Colonic mucosa (tissue), 4 donors: ENCODE measurements at regions not wholly inside any gene's neighbourhood (a gene's known extent, or its start where the extent isn't known, plus 50 kb on each side); places are given as distances from the start of the nearest gene placed in this dataset.

Experiments used
- DNase-seq: peaks from one replicate; pipeline ENCODE4 v3.0.0-alpha.2; 2020
- H3K27ac ChIP-seq: fragments of 200-600 bp; one replicate; pipeline ENCODE4 v1.8.0; 2021
- H3K27me3 ChIP-seq: fragments of 200-600 bp; one replicate; pipeline ENCODE4 v1.8.0; 2021
- H3K36me3 ChIP-seq: fragments of 200-600 bp; one replicate; pipeline ENCODE4 v1.8.0; 2021
- H3K4me1 ChIP-seq: fragments of 200-600 bp; one replicate; pipeline ENCODE4 v1.8.0; 2021; ENCODE audit warnings: mild to moderate bottlenecking
- H3K4me3 ChIP-seq: fragments of 200-600 bp; one replicate; pipeline ENCODE4 v1.8.0; 2021
- H3K9ac ChIP-seq, 2 donors: one replicate each; pipeline ENCODE4 v1.7.0; 2013; ENCODE audit warnings: control low read depth in 2 of 2, low read depth in 2 of 2, low read length in 2 of 2
- H3K9me3 ChIP-seq: fragments of 200-600 bp; one replicate; pipeline ENCODE4 v1.8.0; 2021
- CTCF ChIP-seq: fragments of 200-600 bp; IDR thresholded peaks from one replicate; pipeline ENCODE4 v1.8.0; 2022; ENCODE audit warnings: antibody characterized with exemption, mild to moderate bottlenecking
- intact Hi-C: fragments of 100-400 bp; cut with DNase I; formaldehyde crosslinking; loops from one replicate; pipeline ENCODE4 v1.14.1; 2022
- donor health status: healthy.
- donor health status: DM: no; HTN: no; CAD: no.
- donor health status: DM: no; HTN: no; CAD: no.

- no peaks in the 10 kb centered on the region for H3K27me3 ChIP-seq
- H3K4me3 ChIP-seq, result no peak overlapping the region
- H3K9ac ChIP-seq, result no peak overlapping the region
- no peaks in the 10 kb centered on the region for H3K9me3 ChIP-seq
- no peaks in the 10 kb centered on the region for H3K36me3 ChIP-seq
- intact Hi-C loops, result no loop called here
- no peak for DNase-seq
- no peak for TF ChIP-seq CTCF
- H3K27ac ChIP-seq, result no peak overlapping the region
- H3K4me1 ChIP-seq, result no peaks in the 10 kb centered on the region
Observed at GRCh38 chr9:100937382-100937781, 91.1 kb upstream of the PLPPR1 start.

GRCh38 chr9:100938507-100938906 lies 90.0 kb upstream of the PLPPR1 start:
- no peaks in the 10 kb centered on the region for H3K36me3 ChIP-seq
- no peak for TF ChIP-seq CTCF

GRCh38 chr9:100939636-100940035 lies 88.9 kb upstream of the PLPPR1 start:
- Histone ChIP-seq H3K36me3 (no peaks in the 10 kb centered on the region), H3K4me3 (no peak overlapping the region), H3K9me3 (no peaks in the 10 kb centered on the region), H3K27me3 (no peaks in the 10 kb centered on the region), H3K9ac (no peak overlapping the region), H3K4me1 (no peaks in the 10 kb centered on the region), H3K27ac (no peak overlapping the region)
- TF ChIP-seq CTCF, result no peak
- intact Hi-C loops, result no loop called here
- DNase-seq, result no peak

More at GRCh38 chr9:100938507-100938906, 90.0 kb upstream of the PLPPR1 start:
- Histone ChIP-seq H3K9me3 (no peaks in the 10 kb centered on the region), H3K27ac (no peak overlapping the region), H3K4me3 (no peak overlapping the region), H3K27me3 (no peaks in the 10 kb centered on the region), H3K9ac (no peak overlapping the region), H3K4me1 (no peaks in the 10 kb centered on the region)
- DNase-seq, result no peak
- intact Hi-C loops, result no loop called here

- H3K4me1 ChIP-seq, result no peaks in the 10 kb centered on the region
- H3K27ac ChIP-seq, result no peak overlapping the region
- TF ChIP-seq CTCF, result no peak
- DNase-seq, result no peak
- intact Hi-C loops, result no loop called here
- no peak overlapping the region for H3K9ac ChIP-seq
- no peaks in the 10 kb centered on the region for H3K36me3 ChIP-seq
- H3K4me3 ChIP-seq, result no peak overlapping the region
- no peaks in the 10 kb centered on the region for H3K9me3 ChIP-seq
- no peaks in the 10 kb centered on the region for H3K27me3 ChIP-seq
Observed at GRCh38 chr9:100959226-100959625, 69.3 kb upstream of the PLPPR1 start.
